Hematopoietic multipotent progenitor cell (in vitro differentiated cells): ENCODE measurements at regions not wholly inside any gene's neighbourhood (a gene's known extent, or its start where the extent isn't known, plus 50 kb on each side); places are given as distances from the start of the nearest gene placed in this dataset.
"Not testable (repeated sequence)": the region's sequence is repeated elsewhere in the genome, so short reads cannot be mapped to it uniquely, and the experiment has no call there.

Experiments
- DNase-seq, 3 donors: peaks; one replicate each; pipeline ENCODE4 v3.0.0-alpha.2; 2011 to 2015; ENCODE audit warnings: low read depth in 2 of 3, low spot score in 2 of 3

- not testable (repeated sequence) for DNase-seq
These were observed 110.0 kb upstream of the ANKRD30BL start for GRCh38 chr2:132271794-132272193.

- no peak for DNase-seq
These were observed 111.0 kb upstream of the ANKRD30BL start for GRCh38 chr2:132272713-132273112.

GRCh38 chr2:132273585-132273984, 111.8 kb upstream of the ANKRD30BL start:
- DNase-seq, result not testable (repeated sequence)

DNA sequence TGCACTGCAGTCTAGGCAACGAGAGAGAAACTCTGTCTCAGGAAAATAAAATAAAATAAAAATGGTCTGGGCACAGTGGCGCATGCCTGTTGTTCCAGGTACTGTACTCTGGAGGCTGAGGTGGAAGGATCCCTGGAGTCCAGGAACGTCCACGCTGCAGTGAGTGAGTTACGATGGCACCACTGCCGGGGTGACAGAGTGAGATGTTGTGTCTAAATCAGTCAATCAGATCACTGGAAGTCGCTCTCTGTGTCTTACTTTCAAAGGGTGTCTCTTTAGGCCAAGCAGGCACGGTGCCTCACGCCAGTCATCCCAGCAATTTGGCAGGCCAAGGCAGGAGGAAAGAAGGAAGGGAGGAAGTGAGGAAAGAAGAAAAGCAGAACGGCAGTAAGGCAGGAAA, 112.2 kb upstream of the ANKRD30BL start:
- DNase-seq, result no peak

DNA sequence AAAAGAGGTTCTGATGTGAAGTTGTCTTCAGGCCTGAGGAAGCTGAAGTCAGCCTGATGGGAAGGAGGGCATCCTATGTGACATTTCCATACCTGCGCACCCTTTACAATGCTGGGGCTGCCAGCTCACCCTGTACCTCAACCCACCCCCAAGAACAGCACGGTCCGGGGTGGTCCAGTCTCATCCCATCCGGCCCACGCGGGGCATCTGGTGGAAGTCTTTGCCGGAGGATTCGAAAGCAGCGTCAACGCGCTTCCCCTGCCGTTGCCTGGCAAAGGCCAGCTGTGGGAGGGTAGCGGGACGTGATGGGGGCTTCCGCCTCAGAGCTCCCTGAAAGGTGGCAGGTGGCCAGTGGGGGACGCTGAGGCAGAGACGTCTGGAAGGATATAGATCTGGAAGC, 113.6 kb upstream of the ANKRD30BL start:
- no peak for DNase-seq

GRCh38 chr2:132276571-132276981, 114.8 kb upstream of the ANKRD30BL start:
- no peak for DNase-seq

DNA sequence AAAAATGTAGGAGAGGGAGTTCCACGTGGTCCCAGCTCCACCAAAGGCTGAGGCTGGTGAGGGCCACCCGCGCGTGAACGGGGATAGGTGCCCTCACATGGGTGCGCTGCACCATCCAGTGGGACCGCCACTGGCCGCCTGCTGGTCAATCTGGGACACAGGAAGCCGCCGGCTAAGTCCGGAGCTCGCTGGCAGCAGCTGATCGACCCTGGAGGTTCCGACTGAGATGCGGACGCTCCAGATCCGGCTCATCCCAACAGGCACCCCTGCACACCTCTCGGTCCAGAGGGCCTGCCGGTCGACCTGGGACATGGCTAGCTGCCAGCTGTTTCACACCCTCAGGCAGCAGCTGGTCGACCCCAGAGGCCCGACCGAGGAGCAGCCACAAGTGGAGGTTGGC, 116.5 kb upstream of the ANKRD30BL start:
- DNase-seq, result no peak

DNA sequence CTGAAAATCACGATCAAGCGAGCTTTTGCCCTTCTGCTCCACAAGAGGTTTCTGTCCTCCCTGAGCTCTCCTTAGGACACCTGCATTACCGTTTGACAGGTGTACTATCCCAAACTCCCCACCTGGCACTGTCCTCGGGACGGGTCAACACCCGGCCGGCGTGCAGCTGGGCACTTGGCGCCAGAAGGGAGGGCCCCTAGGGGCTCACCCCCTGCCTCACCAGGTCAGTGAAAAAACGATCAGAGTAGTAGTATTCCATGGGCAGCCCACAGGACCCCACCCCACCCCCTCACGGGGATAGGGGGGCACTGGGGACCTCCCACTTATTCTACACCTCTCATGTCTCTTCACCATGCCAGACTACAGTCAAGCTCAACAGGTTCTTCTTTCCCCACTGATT, 117.6 kb upstream of the ANKRD30BL start:
- no peak for DNase-seq

DNA sequence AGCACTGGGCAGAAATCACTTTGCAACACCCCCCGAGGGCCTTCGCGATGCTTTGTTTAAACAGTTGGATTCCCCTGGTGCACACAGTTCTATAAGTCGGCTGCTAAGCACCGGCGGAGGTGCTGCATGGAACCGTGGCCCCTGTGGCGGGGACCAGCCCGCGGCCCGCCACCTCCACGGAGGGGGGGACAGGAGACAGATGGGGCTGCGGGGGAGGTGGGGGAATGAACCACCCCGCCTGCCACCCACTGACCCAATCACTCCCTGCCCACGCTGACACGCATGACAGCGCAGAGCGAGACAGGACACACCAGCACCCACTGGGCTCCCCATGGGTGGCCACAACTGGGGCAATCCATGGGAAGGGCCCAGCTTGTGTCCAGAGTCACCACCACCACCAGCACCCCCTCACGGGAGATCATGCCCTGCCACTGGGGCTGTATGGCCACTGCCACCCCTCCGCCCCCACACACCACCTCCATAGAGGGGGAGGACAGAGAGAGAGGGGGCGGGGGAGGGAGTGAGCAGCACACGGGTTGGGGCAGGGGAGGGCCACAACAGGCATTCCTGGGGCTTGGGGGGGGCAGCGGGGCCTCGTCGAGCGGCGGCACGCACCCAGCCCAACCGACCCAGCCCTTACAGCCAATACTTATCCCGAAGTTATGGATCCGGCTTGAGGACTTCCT, 118.3 kb upstream of the ANKRD30BL start:
- DNase-seq, result no peak

DNA sequence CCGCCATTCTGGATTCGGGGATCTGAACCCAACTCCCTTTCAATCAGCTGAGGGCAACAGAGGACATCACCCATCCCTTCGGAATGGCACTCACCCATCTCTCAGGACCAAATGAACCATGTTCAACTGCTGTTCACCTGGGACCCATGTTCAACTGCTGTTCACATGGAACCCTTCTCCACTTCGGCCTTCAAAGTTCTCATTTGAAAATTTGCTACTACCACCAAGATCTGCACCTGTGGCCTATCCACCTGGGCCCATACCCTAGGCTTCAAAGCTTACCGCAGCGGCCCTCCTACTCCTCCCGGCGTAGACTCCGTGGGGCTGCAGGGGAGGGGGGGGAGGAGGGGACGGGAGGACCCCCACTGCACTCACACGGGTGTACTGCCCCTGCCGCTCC, 119.2 kb upstream of the ANKRD30BL start:
- DNase-seq, result peak in 1 of 3 donors; percentile 55

DNA sequence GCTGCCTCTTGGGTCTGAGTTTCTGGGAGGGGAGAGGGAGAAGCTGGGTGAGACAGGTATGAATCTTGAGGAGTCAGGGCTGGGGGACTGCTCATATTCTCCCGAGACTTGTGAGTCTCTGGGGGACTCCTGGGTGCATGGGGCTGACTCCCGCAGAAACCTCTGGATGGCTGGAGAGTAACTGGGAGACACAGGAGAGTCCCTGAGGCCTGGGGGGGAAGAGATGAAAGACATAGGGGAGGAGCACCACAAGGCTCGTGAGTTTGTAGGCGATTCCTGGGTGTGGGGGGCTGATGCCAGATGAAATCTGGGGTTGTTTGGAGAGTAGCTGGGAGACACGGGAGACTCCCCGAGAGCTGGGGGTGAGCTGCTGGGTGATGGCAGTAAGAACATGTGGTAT, 120.4 kb upstream of the ANKRD30BL start:
- DNase-seq, result not testable (repeated sequence)

DNA sequence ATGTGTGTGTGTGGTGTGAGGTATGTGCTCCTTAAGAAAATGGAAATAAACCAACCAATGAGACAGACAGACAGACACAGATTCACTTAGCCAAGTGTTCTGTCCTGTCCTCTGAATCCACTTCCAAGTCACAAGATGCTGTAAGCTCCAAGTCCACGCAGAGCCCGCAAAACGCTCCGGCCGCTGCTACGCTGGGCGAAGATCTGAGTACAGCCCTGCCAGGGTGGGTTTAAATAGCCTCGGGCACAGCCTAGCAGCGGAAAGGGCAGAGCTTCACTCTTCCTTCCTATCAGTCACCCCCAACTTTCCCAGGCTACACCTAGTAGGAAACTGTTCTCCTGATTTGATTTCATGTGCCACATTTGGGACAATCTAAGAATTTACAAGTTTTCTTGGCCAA, 121.2 kb upstream of the ANKRD30BL start:
- DNase-seq, result no peak

- DNase-seq, result not testable (repeated sequence)
These were observed 124.6 kb upstream of the ANKRD30BL start for GRCh38 chr2:132286289-132286911.

- not testable (repeated sequence) for DNase-seq
These were observed 126.2 kb upstream of the ANKRD30BL start for GRCh38 chr2:132287910-132288309.

DNA sequence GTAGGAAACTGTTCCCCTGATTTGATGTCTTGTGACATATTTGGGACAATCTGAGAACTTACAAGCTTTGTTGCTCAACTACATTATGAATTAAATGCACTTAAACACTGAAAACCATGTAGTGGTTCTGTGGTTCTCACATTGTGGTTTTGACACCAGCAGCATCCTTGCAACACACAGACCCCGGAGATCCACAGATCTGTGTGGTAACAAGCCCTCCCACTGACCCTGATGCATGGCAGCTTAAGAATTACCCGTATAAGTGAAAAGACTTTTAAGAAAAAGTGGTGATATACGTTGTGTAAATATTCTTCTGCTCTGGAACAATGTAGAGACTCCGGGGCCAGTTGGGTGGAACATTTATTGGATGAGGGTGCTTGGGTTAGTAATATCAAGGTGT, 127.4 kb upstream of the ANKRD30BL start:
- not testable (repeated sequence) for DNase-seq

DNA sequence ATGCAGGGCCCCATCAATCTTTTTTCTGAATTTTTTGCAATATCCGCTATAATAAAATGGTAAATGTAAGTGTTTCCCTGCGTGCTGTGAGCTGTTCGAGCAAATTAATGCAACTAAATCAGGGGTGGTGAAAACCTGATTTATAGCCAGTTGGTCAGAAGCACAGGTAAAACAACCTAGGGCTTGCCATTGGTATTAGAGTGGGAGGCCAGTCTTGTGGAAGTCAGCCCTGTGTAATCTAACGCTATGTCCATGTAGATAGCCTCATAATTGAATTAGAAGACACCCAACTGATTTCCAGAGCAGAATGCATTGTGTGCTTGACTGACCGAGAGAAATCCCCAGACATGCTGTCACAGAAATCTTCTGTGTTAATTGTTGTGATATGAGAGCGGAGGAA, 126.8 kb upstream of the GPR39 start:
- not testable (repeated sequence) for DNase-seq

GRCh38 chr2:132300592-132301378, 115.8 kb upstream of the GPR39 start:
- DNase-seq, result not testable (repeated sequence)

GRCh38 chr2:132304661-132305380, 111.8 kb upstream of the GPR39 start:
- peak in 2 of 3 donors; percentile 33 to 58 for DNase-seq

GRCh38 chr2:132307613-132308198, 108.9 kb upstream of the GPR39 start:
- DNase-seq, result not testable (repeated sequence)

- not testable (repeated sequence) for DNase-seq
These were observed 107.4 kb upstream of the GPR39 start for GRCh38 chr2:132309203-132309602.

GRCh38 chr2:132315546-132315945, 101.1 kb upstream of the GPR39 start:
- DNase-seq, result not testable (repeated sequence)
